IPS-15b (cell line): ENCODE measurements at regions not wholly inside any gene's neighbourhood (a gene's known extent, or its start where the extent isn't known, plus 50 kb on each side); places are given as distances from the start of the nearest gene placed in this dataset.
"Not testable (repeated sequence)": the region's sequence is repeated elsewhere in the genome, so short reads cannot be mapped to it uniquely, and the experiment has no call there.

Experiments
- H3K27me3 ChIP-seq: one replicate; pipeline ENCODE4 v1.6.1; 2013; ENCODE audit warnings: low read length; ENCODE audit not compliant: control insufficient read depth, insufficient read depth
- H3K36me3 ChIP-seq: one replicate; pipeline ENCODE4 v1.6.1; 2013; ENCODE audit warnings: low read length; ENCODE audit not compliant: control insufficient read depth, insufficient read depth
- H3K4me1 ChIP-seq: one replicate; pipeline ENCODE4 v1.6.1; 2013; ENCODE audit warnings: mild to moderate bottlenecking, low read length; ENCODE audit not compliant: control insufficient read depth, insufficient read depth
- H3K4me3 ChIP-seq: one replicate; pipeline ENCODE4 v1.5.1; 2013; ENCODE audit warnings: low read depth, low read length
- H3K9ac ChIP-seq: one replicate; pipeline ENCODE4 v1.6.1; 2013; ENCODE audit warnings: low read depth, mild to moderate bottlenecking, low read length
- H3K9me3 ChIP-seq: one replicate; pipeline ENCODE4 v1.6.1; 2013; ENCODE audit warnings: mild to moderate bottlenecking, low read length; ENCODE audit not compliant: control insufficient read depth, insufficient read depth

GRCh38 chr3:187889601-187890404, 144.5 kb upstream of the BCL6 start:
- Histone ChIP-seq H3K4me3 (peak overlapping the region; percentile 46), H3K27me3 (no peaks in the 10 kb centered on the region), H3K36me3 (no peaks in the 10 kb centered on the region), H3K9me3 (no peaks in the 10 kb centered on the region), H3K4me1 (no peaks in the 10 kb centered on the region), H3K9ac (no peak overlapping the region)

- not testable (repeated sequence) for H3K4me1 ChIP-seq
- H3K4me3 ChIP-seq, result peak overlapping the region; percentile 46
These were observed 145.1 kb upstream of the BCL6 start for GRCh38 chr3:187890405-187890752.

GRCh38 chr3:187896646-187897045, 151.4 kb upstream of the BCL6 start:
- no peaks in the 10 kb centered on the region for H3K9me3 ChIP-seq
- H3K27me3 ChIP-seq, result no peaks in the 10 kb centered on the region
- no peaks in the 10 kb centered on the region for H3K36me3 ChIP-seq
- no peak overlapping the region for H3K9ac ChIP-seq
- H3K4me1 ChIP-seq, result peaks cover 14% of the 10 kb centered on the region
- H3K4me3 ChIP-seq, result no peak overlapping the region

More at GRCh38 chr3:187890405-187890752, 145.1 kb upstream of the BCL6 start:
- not testable (repeated sequence) for H3K36me3 ChIP-seq, H3K9me3 ChIP-seq, H3K9ac ChIP-seq, H3K27me3 ChIP-seq

- Histone ChIP-seq H3K9ac (no peak overlapping the region), H3K36me3 (no peaks in the 10 kb centered on the region), H3K9me3 (no peaks in the 10 kb centered on the region), H3K27me3 (no peaks in the 10 kb centered on the region), H3K4me3 (no peak overlapping the region), H3K4me1 (peaks cover 14% of the 10 kb centered on the region)
These were observed 154.0 kb upstream of the BCL6 start for GRCh38 chr3:187899246-187899645.

GRCh38 chr3:187900993-187901755, 155.9 kb upstream of the BCL6 start:
- Histone ChIP-seq H3K9ac (no peak overlapping the region), H3K4me1 (peaks cover 14% of the 10 kb centered on the region), H3K36me3 (no peaks in the 10 kb centered on the region), H3K9me3 (no peaks in the 10 kb centered on the region), H3K27me3 (no peaks in the 10 kb centered on the region), H3K4me3 (no peak overlapping the region)

GRCh38 chr3:187902041-187902471, 156.8 kb upstream of the BCL6 start:
- Histone ChIP-seq H3K9me3 (no peaks in the 10 kb centered on the region), H3K27me3 (no peaks in the 10 kb centered on the region), H3K9ac (no peak overlapping the region), H3K4me1 (peaks cover 14% of the 10 kb centered on the region), H3K36me3 (no peaks in the 10 kb centered on the region), H3K4me3 (no peak overlapping the region)

GRCh38 chr3:187902936-187903335, 157.7 kb upstream of the BCL6 start:
- H3K4me1 ChIP-seq, result peaks cover 14% of the 10 kb centered on the region
- H3K9ac ChIP-seq, result no peak overlapping the region
- no peaks in the 10 kb centered on the region for H3K27me3 ChIP-seq
- H3K36me3 ChIP-seq, result no peaks in the 10 kb centered on the region
- H3K9me3 ChIP-seq, result no peaks in the 10 kb centered on the region
- H3K4me3 ChIP-seq, result no peak overlapping the region

GRCh38 chr3:187903697-187904096, 158.4 kb upstream of the BCL6 start:
- Histone ChIP-seq H3K4me3 (no peak overlapping the region), H3K9me3 (no peaks in the 10 kb centered on the region), H3K36me3 (no peaks in the 10 kb centered on the region), H3K9ac (no peak overlapping the region), H3K27me3 (no peaks in the 10 kb centered on the region), H3K4me1 (peaks cover 14% of the 10 kb centered on the region)

GRCh38 chr3:187906416-187906815, 161.1 kb upstream of the BCL6 start:
- Histone ChIP-seq H3K9me3 (no peaks in the 10 kb centered on the region), H3K9ac (no peak overlapping the region), H3K4me3 (no peak overlapping the region), H3K4me1 (peaks cover 2% of the 10 kb centered on the region), H3K36me3 (no peaks in the 10 kb centered on the region), H3K27me3 (no peaks in the 10 kb centered on the region)

- Histone ChIP-seq H3K36me3 (no peaks in the 10 kb centered on the region), H3K9me3 (no peaks in the 10 kb centered on the region), H3K9ac (no peak overlapping the region), H3K4me1 (no peaks in the 10 kb centered on the region), H3K4me3 (no peak overlapping the region), H3K27me3 (no peaks in the 10 kb centered on the region)
These were observed 161.7 kb upstream of the BCL6 start for GRCh38 chr3:187906920-187907319.

- no peak overlapping the region for H3K4me3 ChIP-seq
- H3K9ac ChIP-seq, result no peak overlapping the region
- H3K36me3 ChIP-seq, result no peaks in the 10 kb centered on the region
- H3K9me3 ChIP-seq, result no peaks in the 10 kb centered on the region
- H3K27me3 ChIP-seq, result no peaks in the 10 kb centered on the region
- H3K4me1 ChIP-seq, result no peaks in the 10 kb centered on the region
These were observed 164.6 kb upstream of the BCL6 start for GRCh38 chr3:187909866-187910265.

- H3K36me3 ChIP-seq, result no peaks in the 10 kb centered on the region
- no peak overlapping the region for H3K9ac ChIP-seq
- H3K4me3 ChIP-seq, result no peak overlapping the region
- peaks cover 20% of the 10 kb centered on the region for H3K4me1 ChIP-seq
- no peaks in the 10 kb centered on the region for H3K9me3 ChIP-seq
- H3K27me3 ChIP-seq, result no peaks in the 10 kb centered on the region
These were observed 166.7 kb upstream of the BCL6 start for GRCh38 chr3:187912007-187912406.
